PC-9 (cell line): ENCODE measurements at regions not wholly inside any gene's neighbourhood (a gene's known extent, or its start where the extent isn't known, plus 50 kb on each side); places are given as distances from the start of the nearest gene placed in this dataset.

Experiments
- EZH2 ChIP-seq: fragments of 200-600 bp; sonication (generic); IDR thresholded peaks from 2 replicates; pipeline ENCODE4 v1.8.0; 2017; ENCODE audit warnings: antibody characterized with exemption, low read depth
- TF ChIP-seq, protein P1 (sequence below): fragments of 200-600 bp; sonication (generic); conservative IDR thresholded peaks from 2 replicates; pipeline ENCODE4 v1.6.1; 2017; ENCODE audit warnings: mixed run types, antibody characterized with exemption, mild to moderate bottlenecking, moderate library complexity

DNA sequence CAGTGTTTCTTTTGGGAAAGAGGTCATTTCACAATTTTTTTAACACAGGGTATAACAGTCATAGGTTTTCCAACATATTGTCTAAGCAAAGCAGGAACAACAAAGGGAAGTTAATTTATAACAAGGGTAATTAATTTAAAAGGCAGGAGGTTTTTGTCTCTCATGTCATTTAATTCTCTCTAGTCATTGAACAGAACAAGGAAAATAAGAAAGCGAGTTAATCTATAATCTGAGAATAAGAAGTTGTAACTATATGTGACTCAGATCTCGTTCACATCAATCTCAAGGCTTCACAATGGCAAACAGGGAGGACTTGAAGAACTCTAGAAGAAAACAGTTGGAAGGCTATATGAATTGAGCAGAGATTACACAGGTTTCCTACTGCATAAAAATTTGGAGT, 579.8 kb upstream of the CCDC54 start:
- TF ChIP-seq, protein P1, sequence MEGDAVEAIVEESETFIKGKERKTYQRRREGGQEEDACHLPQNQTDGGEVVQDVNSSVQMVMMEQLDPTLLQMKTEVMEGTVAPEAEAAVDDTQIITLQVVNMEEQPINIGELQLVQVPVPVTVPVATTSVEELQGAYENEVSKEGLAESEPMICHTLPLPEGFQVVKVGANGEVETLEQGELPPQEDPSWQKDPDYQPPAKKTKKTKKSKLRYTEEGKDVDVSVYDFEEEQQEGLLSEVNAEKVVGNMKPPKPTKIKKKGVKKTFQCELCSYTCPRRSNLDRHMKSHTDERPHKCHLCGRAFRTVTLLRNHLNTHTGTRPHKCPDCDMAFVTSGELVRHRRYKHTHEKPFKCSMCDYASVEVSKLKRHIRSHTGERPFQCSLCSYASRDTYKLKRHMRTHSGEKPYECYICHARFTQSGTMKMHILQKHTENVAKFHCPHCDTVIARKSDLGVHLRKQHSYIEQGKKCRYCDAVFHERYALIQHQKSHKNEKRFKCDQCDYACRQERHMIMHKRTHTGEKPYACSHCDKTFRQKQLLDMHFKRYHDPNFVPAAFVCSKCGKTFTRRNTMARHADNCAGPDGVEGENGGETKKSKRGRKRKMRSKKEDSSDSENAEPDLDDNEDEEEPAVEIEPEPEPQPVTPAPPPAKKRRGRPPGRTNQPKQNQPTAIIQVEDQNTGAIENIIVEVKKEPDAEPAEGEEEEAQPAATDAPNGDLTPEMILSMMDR: no peak
- TF ChIP-seq EZH2: no peak
